ENCODE measurements at regions not wholly inside any gene's neighbourhood (a gene's known extent, or its start where the extent isn't known, plus 50 kb on each side); places are given as distances from the start of the nearest gene placed in this dataset.

- TF ChIP-seq, protein P1, sequence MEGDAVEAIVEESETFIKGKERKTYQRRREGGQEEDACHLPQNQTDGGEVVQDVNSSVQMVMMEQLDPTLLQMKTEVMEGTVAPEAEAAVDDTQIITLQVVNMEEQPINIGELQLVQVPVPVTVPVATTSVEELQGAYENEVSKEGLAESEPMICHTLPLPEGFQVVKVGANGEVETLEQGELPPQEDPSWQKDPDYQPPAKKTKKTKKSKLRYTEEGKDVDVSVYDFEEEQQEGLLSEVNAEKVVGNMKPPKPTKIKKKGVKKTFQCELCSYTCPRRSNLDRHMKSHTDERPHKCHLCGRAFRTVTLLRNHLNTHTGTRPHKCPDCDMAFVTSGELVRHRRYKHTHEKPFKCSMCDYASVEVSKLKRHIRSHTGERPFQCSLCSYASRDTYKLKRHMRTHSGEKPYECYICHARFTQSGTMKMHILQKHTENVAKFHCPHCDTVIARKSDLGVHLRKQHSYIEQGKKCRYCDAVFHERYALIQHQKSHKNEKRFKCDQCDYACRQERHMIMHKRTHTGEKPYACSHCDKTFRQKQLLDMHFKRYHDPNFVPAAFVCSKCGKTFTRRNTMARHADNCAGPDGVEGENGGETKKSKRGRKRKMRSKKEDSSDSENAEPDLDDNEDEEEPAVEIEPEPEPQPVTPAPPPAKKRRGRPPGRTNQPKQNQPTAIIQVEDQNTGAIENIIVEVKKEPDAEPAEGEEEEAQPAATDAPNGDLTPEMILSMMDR (IDR thresholded peaks at IDR 0.05; ENCODE audit: partially characterized antibody, unreplicated experiment), result no peak
- no peak for DNase-seq
- no peak overlapping the region for H3K27ac Mint-ChIP-seq (ENCODE audit: unreplicated experiment)
Measured at GRCh38 chr5:91824406-91824805, 441.3 kb upstream of the ARRDC3 start.

GRCh38 chr5:91820874-91821273, 437.8 kb upstream of the ARRDC3 start:
- no peak for DNase-seq
- TF ChIP-seq, protein P1 (IDR thresholded peaks at IDR 0.05; ENCODE audit: partially characterized antibody, unreplicated experiment), result no peak
- Mint-ChIP-seq H3K27ac (ENCODE audit: unreplicated experiment) (no peak overlapping the region), H3K27me3 (ENCODE audit: unreplicated experiment) (no peaks in the 10 kb centered on the region), H3K36me3 (ENCODE audit: unreplicated experiment) (no peaks in the 10 kb centered on the region), H3K9me3 (ENCODE audit: unreplicated experiment) (no peaks in the 10 kb centered on the region), H3K4me3 (ENCODE audit: unreplicated experiment) (no peak overlapping the region), H3K4me1 (ENCODE audit: low read depth, unreplicated experiment) (no peaks in the 10 kb centered on the region)

More at GRCh38 chr5:91824406-91824805, 441.3 kb upstream of the ARRDC3 start:
- Mint-ChIP-seq H3K27me3 (ENCODE audit: unreplicated experiment) (no peaks in the 10 kb centered on the region), H3K4me3 (ENCODE audit: unreplicated experiment) (no peak overlapping the region), H3K9me3 (ENCODE audit: unreplicated experiment) (no peaks in the 10 kb centered on the region), H3K4me1 (ENCODE audit: low read depth, unreplicated experiment) (no peaks in the 10 kb centered on the region), H3K36me3 (ENCODE audit: unreplicated experiment) (no peaks in the 10 kb centered on the region)

GRCh38 chr5:91816681-91817080, 433.6 kb upstream of the ARRDC3 start:
- TF ChIP-seq, protein P1 (IDR thresholded peaks at IDR 0.05; ENCODE audit: partially characterized antibody, unreplicated experiment), result no peak
- no peaks in the 10 kb centered on the region for H3K9me3 Mint-ChIP-seq (ENCODE audit: unreplicated experiment)
- no peaks in the 10 kb centered on the region for H3K27me3 Mint-ChIP-seq (ENCODE audit: unreplicated experiment)
- H3K4me1 Mint-ChIP-seq (ENCODE audit: low read depth, unreplicated experiment), result no peaks in the 10 kb centered on the region
- H3K36me3 Mint-ChIP-seq (ENCODE audit: unreplicated experiment), result no peaks in the 10 kb centered on the region
- no peak for DNase-seq
- H3K4me3 Mint-ChIP-seq (ENCODE audit: unreplicated experiment), result no peak overlapping the region
- no peak overlapping the region for H3K27ac Mint-ChIP-seq (ENCODE audit: unreplicated experiment)

- Mint-ChIP-seq H3K4me3 (ENCODE audit: unreplicated experiment) (no peak overlapping the region), H3K36me3 (ENCODE audit: unreplicated experiment) (peaks cover 3% of the 10 kb centered on the region), H3K27ac (ENCODE audit: unreplicated experiment) (no peak overlapping the region), H3K9me3 (ENCODE audit: unreplicated experiment) (peaks cover 2% of the 10 kb centered on the region), H3K27me3 (ENCODE audit: unreplicated experiment) (no peaks in the 10 kb centered on the region), H3K4me1 (ENCODE audit: low read depth, unreplicated experiment) (no peaks in the 10 kb centered on the region)
- TF ChIP-seq, protein P1 (IDR thresholded peaks at IDR 0.05; ENCODE audit: partially characterized antibody, unreplicated experiment), result no peak
- DNase-seq, result no peak
Measured at GRCh38 chr5:91797576-91797975, 414.5 kb upstream of the ARRDC3 start.

GRCh38 chr5:91794856-91795548, 411.9 kb upstream of the ARRDC3 start:
- Mint-ChIP-seq H3K9me3 (ENCODE audit: unreplicated experiment) (no peaks in the 10 kb centered on the region), H3K27me3 (ENCODE audit: unreplicated experiment) (no peaks in the 10 kb centered on the region), H3K27ac (ENCODE audit: unreplicated experiment) (no peak overlapping the region), H3K4me1 (ENCODE audit: low read depth, unreplicated experiment) (no peaks in the 10 kb centered on the region), H3K4me3 (ENCODE audit: unreplicated experiment) (no peak overlapping the region), H3K36me3 (ENCODE audit: unreplicated experiment) (no peaks in the 10 kb centered on the region)
- DNase-seq, result no peak
- TF ChIP-seq, protein P1 (IDR thresholded peaks at IDR 0.05; ENCODE audit: partially characterized antibody, unreplicated experiment), result no peak

Data from glutamatergic neuron (in vitro differentiated cells).